ENCODE measurements at regions not wholly inside any gene's neighbourhood (a gene's known extent, or its start where the extent isn't known, plus 50 kb on each side); places are given as distances from the start of the nearest gene placed in this dataset.

GRCh38 chr14:41482861-41483260, 123.8 kb upstream of the LRFN5 start:
- TF ChIP-seq CTCF (IDR thresholded peaks at IDR 0.05) (no peak), ZFX (IDR thresholded peaks at IDR 0.05; ENCODE audit: borderline replicate concordance) (no peak)

Measured in 22Rv1 (cell line).